ENCODE measurements at regions not wholly inside any gene's neighbourhood (a gene's known extent, or its start where the extent isn't known, plus 50 kb on each side); places are given as distances from the start of the nearest gene placed in this dataset.
"Not testable (repeated sequence)": the region's sequence is repeated elsewhere in the genome, so short reads cannot be mapped to it uniquely, and the experiment has no call there.

- H3K27ac Mint-ChIP-seq, result no peak overlapping the region
- H3K4me1 Mint-ChIP-seq, result no peaks in the 10 kb centered on the region
- no peak overlapping the region for H3K4me3 Mint-ChIP-seq
- no peaks in the 10 kb centered on the region for H3K27me3 Mint-ChIP-seq (ENCODE audit: low read depth, poor library complexity)
- no peaks in the 10 kb centered on the region for H3K9me3 Mint-ChIP-seq
- no peak for DNase-seq
- no peaks in the 10 kb centered on the region for H3K36me3 Mint-ChIP-seq (ENCODE audit: low read depth)
- TF ChIP-seq, protein P1, sequence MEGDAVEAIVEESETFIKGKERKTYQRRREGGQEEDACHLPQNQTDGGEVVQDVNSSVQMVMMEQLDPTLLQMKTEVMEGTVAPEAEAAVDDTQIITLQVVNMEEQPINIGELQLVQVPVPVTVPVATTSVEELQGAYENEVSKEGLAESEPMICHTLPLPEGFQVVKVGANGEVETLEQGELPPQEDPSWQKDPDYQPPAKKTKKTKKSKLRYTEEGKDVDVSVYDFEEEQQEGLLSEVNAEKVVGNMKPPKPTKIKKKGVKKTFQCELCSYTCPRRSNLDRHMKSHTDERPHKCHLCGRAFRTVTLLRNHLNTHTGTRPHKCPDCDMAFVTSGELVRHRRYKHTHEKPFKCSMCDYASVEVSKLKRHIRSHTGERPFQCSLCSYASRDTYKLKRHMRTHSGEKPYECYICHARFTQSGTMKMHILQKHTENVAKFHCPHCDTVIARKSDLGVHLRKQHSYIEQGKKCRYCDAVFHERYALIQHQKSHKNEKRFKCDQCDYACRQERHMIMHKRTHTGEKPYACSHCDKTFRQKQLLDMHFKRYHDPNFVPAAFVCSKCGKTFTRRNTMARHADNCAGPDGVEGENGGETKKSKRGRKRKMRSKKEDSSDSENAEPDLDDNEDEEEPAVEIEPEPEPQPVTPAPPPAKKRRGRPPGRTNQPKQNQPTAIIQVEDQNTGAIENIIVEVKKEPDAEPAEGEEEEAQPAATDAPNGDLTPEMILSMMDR (IDR thresholded peaks at IDR 0.05), result no peak
Observed at GRCh38 chr11:100515087-100515486, 172.0 kb upstream of the ARHGAP42 start.

DNA sequence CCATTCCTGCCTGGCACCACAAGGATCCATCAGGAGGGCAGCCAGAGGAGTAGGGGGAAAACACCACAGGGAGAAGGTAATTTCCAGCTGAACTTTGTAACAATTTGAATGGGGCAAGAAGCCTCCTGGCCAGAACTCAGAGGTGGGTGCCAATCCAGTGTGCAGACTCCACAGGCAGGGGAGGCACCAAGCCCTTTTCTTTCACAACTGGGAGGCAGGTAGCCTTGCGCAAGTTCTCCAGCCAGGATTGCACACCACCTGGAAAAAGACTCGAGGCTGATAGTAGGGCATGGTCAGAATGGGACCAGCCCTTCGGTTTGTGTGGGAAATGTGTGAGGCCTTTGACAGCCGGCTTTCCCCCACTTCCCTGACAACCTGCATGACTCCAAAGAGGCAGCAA is 161.9 kb upstream of the ARHGAP42 start:
- Mint-ChIP-seq H3K4me1 (no peaks in the 10 kb centered on the region), H3K4me3 (no peak overlapping the region), H3K27ac (no peak overlapping the region), H3K9me3 (peaks cover 27% of the 10 kb centered on the region), H3K27me3 (ENCODE audit: low read depth, poor library complexity) (no peaks in the 10 kb centered on the region), H3K36me3 (ENCODE audit: low read depth) (no peaks in the 10 kb centered on the region)
- TF ChIP-seq, protein P1 (IDR thresholded peaks at IDR 0.05), result no peak
- no peak for DNase-seq

DNA sequence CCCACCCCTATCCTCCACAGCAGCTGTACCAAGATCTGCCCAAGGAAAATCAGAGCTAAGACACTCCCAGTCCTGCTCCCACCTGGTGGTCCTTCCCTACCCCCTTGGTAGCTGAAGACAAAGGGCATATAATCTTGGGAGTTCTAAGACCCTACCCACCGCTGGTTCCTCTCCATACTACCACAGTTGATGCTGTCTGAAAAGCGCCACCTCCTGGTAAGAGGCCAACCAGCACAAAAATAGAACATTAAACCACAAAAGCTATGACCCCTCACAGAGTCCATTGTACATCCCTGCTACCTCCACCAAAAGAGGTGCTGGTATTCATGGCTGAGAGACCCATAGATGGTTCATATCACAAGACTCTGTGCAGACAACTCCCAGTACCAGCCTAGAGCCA is 161.5 kb upstream of the ARHGAP42 start:
- Mint-ChIP-seq H3K27me3 (ENCODE audit: low read depth, poor library complexity) (no peaks in the 10 kb centered on the region), H3K4me1 (no peaks in the 10 kb centered on the region), H3K36me3 (ENCODE audit: low read depth) (no peaks in the 10 kb centered on the region), H3K4me3 (no peak overlapping the region), H3K9me3 (peaks cover 27% of the 10 kb centered on the region), H3K27ac (no peak overlapping the region)
- TF ChIP-seq, protein P1 (IDR thresholded peaks at IDR 0.05), result no peak
- no peak for DNase-seq

DNA sequence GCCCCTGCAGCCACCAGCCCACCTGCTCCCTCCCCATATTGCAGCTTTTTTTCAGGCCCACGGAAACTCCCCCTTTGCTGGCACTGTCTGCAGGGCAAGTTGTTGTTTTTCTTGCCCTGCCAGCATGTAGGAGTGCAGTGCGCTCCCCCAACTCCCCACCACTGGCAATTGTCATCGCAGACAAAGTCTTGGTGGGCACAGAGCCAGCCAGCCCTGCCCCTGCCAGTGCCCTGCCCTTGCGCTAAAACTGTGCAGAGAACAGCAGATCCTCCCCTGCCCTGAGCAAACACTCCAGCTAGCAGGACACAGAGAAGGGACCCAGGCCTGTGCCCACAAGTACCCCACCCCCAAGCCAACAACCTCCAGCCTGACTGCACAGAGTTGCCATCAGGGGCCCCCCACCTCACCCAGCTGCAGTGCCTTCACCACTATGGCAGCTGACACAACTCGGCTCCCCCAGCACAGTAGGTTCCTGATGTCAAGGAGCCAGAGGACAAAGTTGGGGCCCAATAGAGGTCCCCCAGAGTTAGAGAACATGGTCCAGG is 158.1 kb upstream of the ARHGAP42 start:
- Mint-ChIP-seq H3K27ac (no peak overlapping the region), H3K36me3 (ENCODE audit: low read depth) (no peaks in the 10 kb centered on the region), H3K27me3 (ENCODE audit: low read depth, poor library complexity) (no peaks in the 10 kb centered on the region), H3K4me1 (no peaks in the 10 kb centered on the region), H3K4me3 (no peak overlapping the region), H3K9me3 (peaks cover 10% of the 10 kb centered on the region)
- TF ChIP-seq, protein P1 (IDR thresholded peaks at IDR 0.05), result no peak
- no peak for DNase-seq

DNA sequence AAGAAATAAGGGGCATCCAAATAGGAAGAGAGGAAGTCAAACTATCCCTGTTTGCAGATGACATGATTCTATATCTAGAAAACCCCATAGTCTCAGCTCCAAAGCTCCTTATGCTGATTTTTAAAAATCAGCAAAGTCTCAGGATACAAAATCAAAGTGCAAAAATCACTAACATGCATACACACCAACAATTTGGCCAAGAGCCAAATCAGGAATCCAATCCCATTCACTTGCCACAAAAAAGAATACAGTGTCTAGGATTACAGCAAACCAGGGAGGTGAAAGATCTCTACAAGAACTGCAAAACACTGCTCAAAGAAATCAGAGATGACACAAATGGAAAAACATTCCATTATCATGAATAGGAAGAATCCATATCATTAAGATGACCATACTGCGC is 155.8 kb upstream of the ARHGAP42 start:
- H3K36me3 Mint-ChIP-seq (ENCODE audit: low read depth); H3K27ac Mint-ChIP-seq; H3K4me3 Mint-ChIP-seq; DNase-seq; H3K4me1 Mint-ChIP-seq; H3K27me3 Mint-ChIP-seq (ENCODE audit: low read depth, poor library complexity); H3K9me3 Mint-ChIP-seq: not testable (repeated sequence)

GRCh38 chr11:100536979-100537378 is 150.1 kb upstream of the ARHGAP42 start:
- H3K36me3 Mint-ChIP-seq (ENCODE audit: low read depth), result no peaks in the 10 kb centered on the region
- no peaks in the 10 kb centered on the region for H3K4me1 Mint-ChIP-seq
- H3K4me3 Mint-ChIP-seq, result no peak overlapping the region
- no peaks in the 10 kb centered on the region for H3K9me3 Mint-ChIP-seq
- H3K27me3 Mint-ChIP-seq (ENCODE audit: low read depth, poor library complexity), result no peaks in the 10 kb centered on the region
- no peak for DNase-seq
- TF ChIP-seq, protein P1 (IDR thresholded peaks at IDR 0.05), result no peak
- no peak overlapping the region for H3K27ac Mint-ChIP-seq
